HG02943 (cell line): ENCODE measurements at regions not wholly inside any gene's neighbourhood (a gene's known extent, or its start where the extent isn't known, plus 50 kb on each side); places are given as distances from the start of the nearest gene placed in this dataset.

Source experiments
- ATAC-seq: cut with Tn5 transposase; IDR thresholded peaks from one replicate; pipeline ENCODE4 v1.9.1; 2021; ENCODE audit warnings: mild to moderate bottlenecking, low read depth, moderate library complexity; ENCODE audit not compliant: unreplicated experiment

DNA sequence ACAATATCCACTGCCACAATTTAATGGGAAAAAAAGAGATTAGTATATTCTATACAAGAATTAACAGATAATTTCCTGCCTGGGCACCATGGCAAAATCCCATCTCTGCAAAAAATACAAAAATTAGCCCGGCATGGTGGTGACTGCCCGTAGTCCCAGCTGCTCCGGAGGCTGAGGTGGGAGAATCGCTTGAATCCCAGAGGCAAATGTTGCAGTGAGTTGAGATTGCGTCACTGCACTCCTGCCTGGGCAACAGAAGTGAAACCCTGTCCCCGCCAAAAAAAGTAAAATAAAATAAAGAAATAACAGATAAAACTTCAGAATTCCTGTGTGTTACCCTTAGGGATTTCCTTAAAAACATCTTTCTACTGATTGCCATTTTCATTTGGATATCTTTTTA lies 1194.8 kb upstream of the PIK3C3 start:
- no peak for ATAC-seq

DNA sequence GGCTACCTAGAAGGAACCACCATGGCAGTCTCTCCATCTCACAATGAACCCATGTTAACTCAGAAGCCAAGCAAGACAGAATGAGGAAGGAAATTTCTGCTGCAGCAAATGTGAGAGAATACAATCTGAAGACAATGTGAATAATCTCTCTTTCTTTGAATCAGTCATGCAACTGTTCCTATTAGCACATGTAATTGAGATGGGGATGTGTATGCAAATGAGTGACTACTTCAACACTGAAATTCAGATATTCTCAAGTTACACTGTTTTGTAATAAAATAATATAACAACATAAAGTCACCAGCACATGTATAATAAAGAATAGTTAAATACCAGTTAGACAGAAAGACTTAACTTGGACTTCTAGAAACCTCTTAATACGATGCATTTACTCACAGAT lies 1200.6 kb upstream of the PIK3C3 start:
- ATAC-seq: no peak

- ATAC-seq: no peak
Measured at GRCh38 chr18:40752316-40752715, 1202.7 kb upstream of the PIK3C3 start.

GRCh38 chr18:40751186-40751585 lies 1203.8 kb upstream of the PIK3C3 start:
- no peak for ATAC-seq

- no peak for ATAC-seq
Measured at GRCh38 chr18:40739029-40739428, 1216.0 kb upstream of the PIK3C3 start.

DNA sequence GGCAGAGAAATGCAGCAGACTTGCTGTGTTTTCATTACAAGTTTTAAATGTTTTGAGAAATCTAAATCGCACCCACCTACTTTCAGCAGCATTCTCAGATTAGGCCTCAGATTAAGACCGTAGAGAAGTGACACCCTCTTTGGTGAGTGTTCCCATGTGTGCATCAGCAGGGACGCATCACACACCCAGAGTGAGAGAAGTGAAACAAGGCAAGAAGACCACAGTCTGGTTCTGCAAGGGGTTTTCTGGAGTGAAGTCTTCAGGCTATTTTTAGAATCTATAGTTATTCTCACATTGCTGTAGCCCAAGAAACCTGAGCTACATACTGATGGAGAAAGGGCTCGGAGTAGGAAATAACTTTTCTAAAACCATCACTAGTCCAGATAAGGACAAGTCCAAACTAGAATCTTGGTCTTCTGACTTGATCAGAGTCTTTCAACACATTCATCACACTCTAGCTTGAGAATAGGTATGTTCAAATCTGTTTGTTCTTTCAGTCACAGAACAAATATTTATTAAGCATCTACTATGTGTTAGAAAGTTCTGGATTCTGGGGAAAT lies 1216.6 kb upstream of the PIK3C3 start:
- no peak for ATAC-seq

- ATAC-seq: no peak
Measured at GRCh38 chr18:40708726-40709125, 1246.3 kb upstream of the PIK3C3 start.

DNA sequence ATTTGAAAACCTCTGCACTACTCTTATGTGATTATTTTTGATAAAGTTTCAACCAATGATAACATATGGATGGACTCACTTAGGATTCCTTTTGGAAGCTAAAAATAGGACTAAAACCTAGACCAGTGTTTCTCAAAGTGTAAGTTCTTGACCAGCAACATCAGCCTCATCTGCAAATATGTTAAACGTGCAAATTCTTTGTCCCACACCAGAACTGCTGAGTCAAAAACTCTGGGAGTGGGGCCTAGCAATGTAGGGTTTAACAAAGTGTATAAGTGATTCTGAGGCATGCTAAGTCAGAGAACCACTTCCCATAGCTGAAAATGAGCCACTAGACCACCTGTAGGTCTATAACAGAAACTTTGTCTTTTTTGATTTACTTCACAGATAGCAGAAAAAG lies 1247.2 kb upstream of the PIK3C3 start:
- ATAC-seq: no peak

DNA sequence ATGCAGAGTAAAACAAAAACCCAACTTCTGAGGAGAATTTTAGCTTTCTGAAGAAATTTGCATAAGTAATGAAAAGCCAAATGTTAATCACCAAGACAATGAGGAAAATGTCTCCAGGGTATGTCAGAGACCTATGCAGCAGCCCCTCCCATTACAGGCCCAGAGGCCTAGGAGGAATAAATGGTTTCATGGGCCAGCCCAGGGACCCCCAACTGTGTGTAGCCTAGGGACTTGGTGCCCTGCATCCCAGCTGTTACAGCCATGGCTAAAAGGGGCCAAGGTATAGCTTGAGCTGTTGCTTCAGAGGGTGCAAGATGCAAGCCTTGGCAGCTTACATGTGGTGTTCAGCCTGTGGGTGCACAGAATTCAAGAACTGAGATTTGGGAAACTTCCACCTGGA lies 1256.9 kb upstream of the PIK3C3 start:
- ATAC-seq: no peak

DNA sequence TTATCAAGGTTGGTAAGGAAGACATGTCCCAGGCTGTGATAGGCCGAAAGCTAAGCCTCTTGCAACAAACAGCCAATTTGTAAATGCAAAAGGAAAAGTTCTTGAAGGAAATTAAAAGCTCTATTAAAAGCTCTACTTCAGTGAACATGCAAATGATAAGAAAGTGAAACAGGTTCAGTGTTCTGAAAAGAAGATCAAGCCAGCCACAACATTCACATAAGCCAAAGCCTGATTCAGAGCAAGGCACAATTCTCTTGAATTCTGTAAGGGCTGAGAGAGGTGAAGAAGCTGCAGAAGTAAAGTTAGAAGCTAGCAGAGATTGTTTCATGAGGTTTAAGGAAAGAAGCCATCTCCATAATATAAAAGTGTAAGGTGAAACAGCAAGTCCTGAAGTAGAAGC lies 1259.5 kb upstream of the PIK3C3 start:
- no peak for ATAC-seq

GRCh38 chr18:40692871-40693270 lies 1262.2 kb upstream of the PIK3C3 start:
- no peak for ATAC-seq

DNA sequence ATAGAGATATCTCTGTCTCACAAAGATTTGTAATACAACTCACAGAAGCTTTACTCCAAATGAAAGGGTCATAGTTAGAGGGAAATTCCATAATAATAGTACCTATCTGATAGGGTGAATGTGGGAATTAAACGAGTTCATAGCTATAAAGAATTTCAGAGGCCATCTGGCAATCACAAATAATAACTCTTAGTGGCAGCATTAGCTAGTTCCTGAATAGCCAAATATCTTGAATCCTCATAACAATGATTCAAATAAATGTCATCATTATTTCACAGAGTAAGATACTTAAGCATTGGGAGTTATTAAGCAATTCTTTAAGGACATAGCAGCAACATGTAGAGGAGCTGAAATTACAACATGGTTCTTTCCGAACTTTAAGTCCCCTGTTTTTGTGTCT lies 1265.0 kb upstream of the PIK3C3 start:
- ATAC-seq: no peak

DNA sequence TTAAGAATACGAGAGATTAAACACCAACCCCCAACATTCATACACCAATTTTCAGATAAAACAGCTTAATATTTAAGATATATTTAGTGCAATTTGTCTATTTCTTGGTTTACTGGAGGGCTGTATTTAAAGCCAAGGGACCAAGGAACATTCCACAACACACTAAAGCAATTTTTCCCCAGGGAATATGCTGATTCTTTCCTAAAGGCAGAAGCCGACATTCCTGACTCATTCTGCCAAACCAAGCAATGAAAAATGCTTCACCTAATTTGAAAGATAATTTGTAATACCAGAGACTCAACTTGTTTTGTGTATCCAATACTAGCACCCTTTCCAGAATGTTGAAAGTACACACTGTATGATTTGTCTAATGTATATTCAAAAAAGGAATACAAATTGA lies 1267.6 kb upstream of the PIK3C3 start:
- no peak for ATAC-seq

GRCh38 chr18:40686836-40687235 lies 1268.2 kb upstream of the PIK3C3 start:
- no peak for ATAC-seq

DNA sequence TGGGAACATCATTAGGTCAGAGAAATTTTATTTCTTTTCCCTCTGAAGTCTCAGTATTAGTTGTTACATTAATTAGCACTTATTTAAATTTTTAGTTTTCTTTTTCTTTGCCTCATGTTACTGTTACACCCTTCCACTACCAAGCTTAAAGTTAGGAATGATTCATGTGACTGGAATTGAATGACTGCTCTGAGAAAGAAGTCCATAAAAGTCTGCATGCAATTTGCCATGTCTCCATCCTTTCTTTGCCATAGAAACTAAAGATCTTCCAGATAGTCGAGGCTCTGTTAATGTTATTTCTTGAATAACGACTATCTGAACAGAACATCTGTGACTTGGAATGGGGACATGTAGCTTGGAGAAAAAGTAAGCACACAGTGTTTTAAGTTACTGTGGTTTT lies 1269.8 kb upstream of the PIK3C3 start:
- ATAC-seq: no peak

DNA sequence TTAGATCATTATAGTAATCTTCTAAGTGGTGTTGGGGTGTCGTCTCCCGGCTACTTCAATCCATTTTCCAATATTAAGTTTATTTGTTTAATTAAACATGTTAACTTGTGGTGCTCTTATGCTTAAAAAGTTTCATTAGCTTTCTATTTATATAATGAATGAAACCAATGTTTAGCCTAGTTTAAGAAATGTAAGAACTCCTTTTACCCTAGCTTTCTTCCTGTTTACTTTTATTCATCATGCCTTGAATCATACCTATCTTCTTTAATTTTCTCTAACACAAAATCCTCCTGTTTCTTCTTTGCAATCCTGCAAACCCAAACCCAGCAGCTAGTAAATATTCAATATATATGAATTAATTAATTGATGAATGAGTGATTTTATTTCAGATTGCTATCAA lies 1276.7 kb upstream of the PIK3C3 start:
- ATAC-seq: no peak

- no peak for ATAC-seq
Measured at GRCh38 chr18:40676668-40677067, 1278.4 kb upstream of the PIK3C3 start.

DNA sequence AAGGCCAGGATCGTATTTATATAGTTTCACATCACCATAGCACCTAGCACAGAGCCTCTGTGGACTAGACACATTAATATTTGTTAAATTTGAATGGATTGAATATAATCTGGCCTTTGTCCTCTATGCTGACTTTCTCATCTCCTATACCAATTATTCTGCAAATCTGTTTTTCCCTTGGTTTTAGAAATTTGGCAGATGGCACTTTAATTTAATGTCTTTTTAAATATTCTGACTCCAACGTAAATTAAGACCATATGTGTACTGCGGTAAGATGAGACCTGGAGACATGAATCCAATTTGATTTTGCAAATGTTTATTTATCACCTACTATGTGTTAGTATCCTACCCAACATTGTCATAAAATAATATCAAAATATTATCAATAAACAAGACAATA lies 1281.9 kb upstream of the PIK3C3 start:
- ATAC-seq: no peak

DNA sequence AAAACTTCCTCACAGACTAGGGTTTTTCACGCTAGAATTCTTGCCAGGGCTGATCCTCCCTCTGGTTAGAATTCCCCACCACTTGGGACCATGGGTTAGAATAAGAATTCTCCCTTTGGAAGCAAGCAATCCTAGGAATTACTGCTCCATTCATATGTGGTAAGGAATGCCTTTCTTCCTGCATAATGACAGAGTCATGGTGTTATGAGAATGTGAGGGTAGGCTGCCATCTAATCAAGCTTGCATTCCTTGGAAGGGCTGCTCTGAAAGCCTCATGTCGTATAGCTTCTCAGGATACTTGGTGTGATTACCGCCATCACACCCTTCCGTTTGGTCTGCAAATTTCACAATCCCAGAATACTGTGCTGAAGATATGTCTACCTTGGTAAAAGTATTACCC lies 1282.4 kb upstream of the PIK3C3 start:
- no peak for ATAC-seq

DNA sequence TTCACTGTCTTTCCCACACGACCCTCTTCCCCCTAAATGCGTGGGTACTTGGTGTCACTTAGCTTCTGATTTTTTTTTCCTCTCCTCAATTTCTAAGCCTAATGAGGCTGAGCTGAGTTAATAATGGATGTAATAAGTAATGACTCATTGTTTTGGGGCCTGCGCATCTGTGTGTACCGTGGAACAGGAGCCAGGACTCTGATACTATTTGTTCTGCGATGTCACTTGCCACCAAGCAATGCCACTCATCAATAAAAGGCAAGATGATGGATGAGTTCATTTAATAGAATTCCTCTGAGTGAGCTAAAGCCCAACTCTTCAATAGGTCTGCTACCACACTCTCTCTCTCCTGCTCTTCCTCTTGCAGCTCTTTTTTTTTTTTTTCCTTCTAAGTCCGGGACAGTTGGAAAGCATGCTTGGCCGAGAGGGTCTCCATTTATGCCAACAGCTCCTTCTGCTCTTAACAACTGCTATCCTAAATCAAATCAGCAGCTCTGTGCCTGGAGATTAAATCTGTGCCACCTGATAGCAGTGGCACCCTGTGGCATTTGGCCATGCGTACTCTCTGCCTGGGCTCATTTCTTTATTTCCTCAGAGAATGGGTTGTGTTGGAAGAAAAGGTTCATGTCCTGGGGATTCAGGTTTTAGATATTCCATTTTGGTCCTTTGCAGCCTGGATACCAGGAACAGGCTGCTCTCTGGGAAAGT lies 1284.2 kb upstream of the PIK3C3 start:
- no peak for ATAC-seq

GRCh38 chr18:40662898-40663437 lies 1292.1 kb upstream of the PIK3C3 start:
- no peak for ATAC-seq

DNA sequence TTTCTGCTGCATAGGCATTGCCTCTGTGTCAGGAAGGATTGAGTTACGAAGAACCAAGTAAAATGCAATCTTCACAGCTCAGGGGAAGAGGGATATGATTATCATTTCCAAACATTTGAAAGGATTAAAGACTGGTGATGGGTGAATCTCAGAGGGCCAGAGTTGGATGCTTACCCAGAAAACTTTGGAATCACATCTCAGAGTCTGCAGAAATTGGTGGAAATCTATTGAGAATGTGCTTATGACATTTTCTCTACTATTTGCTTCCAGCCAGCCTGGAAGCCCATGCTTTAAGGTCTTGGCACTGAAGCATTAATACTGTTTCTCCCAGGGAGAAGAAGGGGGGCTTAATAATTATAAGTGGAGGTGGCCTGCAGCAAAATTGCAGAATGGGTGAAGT lies 1301.4 kb upstream of the PIK3C3 start:
- ATAC-seq: no peak
